Endothelial cell of umbilical vein (primary cell): ENCODE measurements at regions not wholly inside any gene's neighbourhood (a gene's known extent, or its start where the extent isn't known, plus 50 kb on each side); places are given as distances from the start of the nearest gene placed in this dataset.

ENCODE experiments used
- BruUV-seq: library from RNA; stranded (reverse); fragments of 400-500 nt; replicated peaks from 2 replicates; lab custom pipeline; 2021; lab: Mats Ljungman, UMichigan
- CTCF ChIA-PET: fragments of 300-600, 350-600 bp; sonication (Branson Sonifier 250); formaldehyde crosslinking; loops from one replicate; lab custom pipeline; 2021; ENCODE audit warnings: antibody characterized with exemption, inconsistent platforms; lab: Charles Lee
- POLR2A ChIA-PET: fragments of 300-600, 350-600 bp; sonication (Branson Sonifier 250); formaldehyde crosslinking; loops from one replicate; lab custom pipeline; 2021; ENCODE audit warnings: antibody characterized with exemption, inconsistent platforms; lab: Charles Lee
- DNase-seq: peaks from one replicate; pipeline ENCODE4 v3.0.0-alpha.2; 2011; ENCODE audit warnings: low read depth, low spot score
- FAIRE-seq: peaks from 2 replicates; lab custom pipeline; 2011; peaks lifted over from hg19 to GRCh38; lab: Jason Lieb, UNC
- H2AFZ ChIP-seq: 2 replicates; pipeline ENCODE4 v1.6.0; 2012; ENCODE audit warnings: low read depth, low read length, control low read depth, inconsistent platforms
- H3K27ac ChIP-seq: 2 replicates; pipeline ENCODE4 v1.5.1; 2011; ENCODE audit warnings: low read depth, mild to moderate bottlenecking, control low read depth, low read length, moderate library complexity; ENCODE audit not compliant: insufficient read depth
- H3K27me3 ChIP-seq, 2 experiments: 2 replicates each; pipeline versions ENCODE4 v1.6.0 to v1.6.1; 2011; ENCODE audit warnings: low read length in 2 of 2, mixed read lengths in 1 of 2; ENCODE audit not compliant: control insufficient read depth in 2 of 2, insufficient read depth in 2 of 2
- H3K36me3 ChIP-seq, 2 experiments: 2 replicates in 1 of 2; 3 replicates in 1 of 2; pipeline ENCODE4 v1.5.1; 2011; ENCODE audit warnings: low read length in 2 of 2, mild to moderate bottlenecking in 1 of 2, moderate library complexity in 1 of 2; ENCODE audit not compliant: control insufficient read depth in 2 of 2, insufficient read depth in 2 of 2; ENCODE audit errors: extremely low read depth in 1 of 2
- H3K4me1 ChIP-seq: 3 replicates; pipeline ENCODE4 v1.5.1; 2011; ENCODE audit warnings: mild to moderate bottlenecking, low read length; ENCODE audit not compliant: control insufficient read depth, insufficient read depth; ENCODE audit errors: extremely low read depth
- H3K4me2 ChIP-seq: 2 replicates; pipeline ENCODE4 v1.6.1; 2011; ENCODE audit warnings: low read length, control low read depth, mixed read lengths; ENCODE audit not compliant: insufficient read depth
- H3K4me3 ChIP-seq, 3 experiments: fragments of 200-600 bp in 1 of 3; sonication (generic), shearing (Covaris generic) in 1 of 3; replicated peaks in 1 of 3; 2 replicates each; pipeline ENCODE4 v1.5.1; 2011 to 2016; ENCODE audit warnings: control low read depth in 3 of 3, low read length in 3 of 3, mild to moderate bottlenecking in 2 of 3, inconsistent platforms in 1 of 3, low read depth in 1 of 3, moderate library complexity in 1 of 3; ENCODE audit not compliant: insufficient read depth in 1 of 3
- H3K79me2 ChIP-seq: 2 replicates; pipeline ENCODE4 v1.6.0; 2012; ENCODE audit warnings: low read length, inconsistent platforms; ENCODE audit not compliant: control insufficient read depth, insufficient read depth
- H3K9ac ChIP-seq: replicated peaks from 2 replicates; pipeline ENCODE3; 2011; ENCODE audit warnings: low read length, control low read depth; ENCODE audit not compliant: insufficient read depth; ENCODE audit errors: extremely low read depth
- H3K9me1 ChIP-seq: replicated peaks from 3 replicates; pipeline ENCODE4 v1.6.0; 2011; ENCODE audit warnings: mild to moderate bottlenecking, low read length; ENCODE audit not compliant: control insufficient read depth, insufficient read depth; ENCODE audit errors: extremely low read depth
- H3K9me3 ChIP-seq: replicated peaks from 2 replicates; pipeline ENCODE4 v1.5.1; 2012; ENCODE audit warnings: low read length, inconsistent platforms; ENCODE audit not compliant: control insufficient read depth, insufficient read depth
- H4K20me1 ChIP-seq: replicated peaks from 2 replicates; pipeline ENCODE3; 2011; ENCODE audit warnings: mild to moderate bottlenecking, low read length; ENCODE audit not compliant: control insufficient read depth, insufficient read depth; ENCODE audit errors: extremely low read depth
- EZH2 ChIP-seq: IDR thresholded peaks from 2 replicates; pipeline ENCODE4 v1.6.1; 2012; ENCODE audit warnings: borderline replicate concordance, low read depth, mild to moderate bottlenecking, moderate library complexity, low read length, inconsistent platforms; ENCODE audit not compliant: severe bottlenecking
- FOS ChIP-seq: IDR thresholded peaks from 2 replicates; pipeline ENCODE4 v1.6.1; 2011; ENCODE audit warnings: mild to moderate bottlenecking, low read length, moderate library complexity, borderline replicate concordance; ENCODE audit not compliant: insufficient read depth
- GATA2 ChIP-seq: IDR thresholded peaks from 2 replicates; pipeline ENCODE4 v1.7.0; 2011; ENCODE audit warnings: low read depth, mild to moderate bottlenecking, moderate library complexity, mixed read lengths, low read length; ENCODE audit not compliant: insufficient read length, insufficient read depth
- JUN ChIP-seq: IDR thresholded peaks from 2 replicates; pipeline ENCODE4 v1.6.1; 2011; ENCODE audit warnings: borderline replicate concordance, low read depth; ENCODE audit not compliant: insufficient read length, insufficient read depth
- MYC ChIP-seq: IDR thresholded peaks from one replicate; pipeline ENCODE4 v1.6.1; 2011; ENCODE audit warnings: mild to moderate bottlenecking, low read depth, low read length
- POLR2A ChIP-seq: IDR thresholded peaks from 2 replicates; pipeline ENCODE4 v1.6.1; 2012; ENCODE audit warnings: low read depth, mild to moderate bottlenecking, control low read depth, low read length
- POLR2AphosphoS5 ChIP-seq: IDR thresholded peaks from 2 replicates; pipeline ENCODE4 v1.6.1; 2012; ENCODE audit warnings: low read depth, mild to moderate bottlenecking, control low read depth, low read length, moderate library complexity; ENCODE audit not compliant: insufficient read depth
- dilution Hi-C: fragments of 300-500 bp; cut with MboI; formaldehyde crosslinking; loops from one replicate; pipeline ENCODE4 v1.15.0; 2019; ENCODE audit warnings: low sequenced_read_pairs; ENCODE audit not compliant: extremely low pct_ligation_motif_present
- intact Hi-C: fragments of 100-400 bp; cut with micrococcal nuclease; formaldehyde crosslinking; loops from one replicate; pipeline ENCODE4 v1.10.0; 2022
- TF ChIP-seq, protein P1 (sequence below), 2 donors: IDR thresholded peaks; 1 replicate in 1 of 2; 2 replicates in 1 of 2; pipeline ENCODE4 v1.5.1; 2011; ENCODE audit warnings: low read length in 2 of 2, mild to moderate bottlenecking in 2 of 2, moderate library complexity in 2 of 2, control low read depth in 1 of 2, inconsistent platforms in 1 of 2, low read depth in 1 of 2; ENCODE audit not compliant: insufficient read depth in 1 of 2; ENCODE audit errors: extremely low read depth in 1 of 2
- TF ChIP-seq, protein P2 (sequence below): IDR thresholded peaks from 2 replicates; pipeline ENCODE4 v1.6.1; 2011; ENCODE audit not compliant: insufficient read depth, insufficient read length

DNA sequence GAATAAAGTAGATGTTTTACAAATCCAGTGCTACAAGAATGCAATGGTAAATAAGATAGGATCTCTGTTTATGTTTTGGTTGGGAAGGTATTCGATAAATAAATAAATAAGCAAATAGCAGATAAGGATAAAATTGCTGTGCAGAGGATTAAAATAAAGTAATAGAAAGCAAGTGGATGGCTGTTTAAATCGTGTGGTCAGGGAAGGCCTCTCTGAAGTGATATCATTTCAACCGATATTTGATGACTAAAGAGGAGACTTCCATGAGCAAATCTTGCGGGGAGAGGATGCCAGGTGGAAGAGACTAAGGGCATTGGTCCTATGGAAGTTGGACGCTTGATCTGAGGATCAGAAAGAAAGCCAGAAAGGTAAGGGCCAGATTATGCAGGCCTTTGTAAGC, 92.0 kb upstream of the CCN2 start:
- Histone ChIP-seq H3K4me3 (no peak overlapping the region), H3K4me2 (no peak overlapping the region), H3K9me1 (no peaks in the 10 kb centered on the region), H3K4me1 (no peaks in the 10 kb centered on the region), H3K9ac (no peak overlapping the region), H3K36me3 (no peaks in the 10 kb centered on the region), H3K27ac (no peak overlapping the region), H3K79me2 (no peaks in the 10 kb centered on the region), H3K27me3 (no peaks in the 10 kb centered on the region), H3K9me3 (no peaks in the 10 kb centered on the region), H2AFZ (no peak overlapping the region), H4K20me1 (no peaks in the 10 kb centered on the region)
- no TSS peak for BruUV-seq
- intact Hi-C loops (no loop called here), dilution Hi-C loops (no loop called here)
- no peak for DNase-seq
- ChIA-PET CTCF (no interaction called here), POLR2A (no interaction called here)
- TF ChIP-seq MYC: no peak
- TF ChIP-seq, protein P1, sequence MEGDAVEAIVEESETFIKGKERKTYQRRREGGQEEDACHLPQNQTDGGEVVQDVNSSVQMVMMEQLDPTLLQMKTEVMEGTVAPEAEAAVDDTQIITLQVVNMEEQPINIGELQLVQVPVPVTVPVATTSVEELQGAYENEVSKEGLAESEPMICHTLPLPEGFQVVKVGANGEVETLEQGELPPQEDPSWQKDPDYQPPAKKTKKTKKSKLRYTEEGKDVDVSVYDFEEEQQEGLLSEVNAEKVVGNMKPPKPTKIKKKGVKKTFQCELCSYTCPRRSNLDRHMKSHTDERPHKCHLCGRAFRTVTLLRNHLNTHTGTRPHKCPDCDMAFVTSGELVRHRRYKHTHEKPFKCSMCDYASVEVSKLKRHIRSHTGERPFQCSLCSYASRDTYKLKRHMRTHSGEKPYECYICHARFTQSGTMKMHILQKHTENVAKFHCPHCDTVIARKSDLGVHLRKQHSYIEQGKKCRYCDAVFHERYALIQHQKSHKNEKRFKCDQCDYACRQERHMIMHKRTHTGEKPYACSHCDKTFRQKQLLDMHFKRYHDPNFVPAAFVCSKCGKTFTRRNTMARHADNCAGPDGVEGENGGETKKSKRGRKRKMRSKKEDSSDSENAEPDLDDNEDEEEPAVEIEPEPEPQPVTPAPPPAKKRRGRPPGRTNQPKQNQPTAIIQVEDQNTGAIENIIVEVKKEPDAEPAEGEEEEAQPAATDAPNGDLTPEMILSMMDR (IDR thresholded peaks at IDR 0.05; ENCODE audit: extremely low read depth in 1 of 2, insufficient read depth in 1 of 2, low read depth in 1 of 2, low read length in 2 of 2): no peak
- TF ChIP-seq GATA2: no peak
- no peak for TF ChIP-seq JUN
- no peak for TF ChIP-seq POLR2AphosphoS5
- no peak for TF ChIP-seq POLR2A
- TF ChIP-seq EZH2: no peak
- TF ChIP-seq FOS: no peak
- TF ChIP-seq, protein P2, sequence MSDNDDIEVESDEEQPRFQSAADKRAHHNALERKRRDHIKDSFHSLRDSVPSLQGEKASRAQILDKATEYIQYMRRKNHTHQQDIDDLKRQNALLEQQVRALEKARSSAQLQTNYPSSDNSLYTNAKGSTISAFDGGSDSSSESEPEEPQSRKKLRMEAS: no peak
- FAIRE-seq: no peak
